Uterus (tissue), 2 donors: ENCODE measurements at regions not wholly inside any gene's neighbourhood (a gene's known extent, or its start where the extent isn't known, plus 50 kb on each side); places are given as distances from the start of the nearest gene placed in this dataset.

Source experiments
- POLR2A ChIP-seq, 2 donors: fragments of 450-650 bp; IDR thresholded peaks; one replicate each; pipeline ENCODE4 v1.6.1; 2016; ENCODE audit warnings: antibody characterized with exemption in 2 of 2, mild to moderate bottlenecking in 1 of 2, moderate library complexity in 1 of 2
- TF ChIP-seq, protein P1 (sequence below), 4 experiments: fragments of 200-600 bp in 2 of 4; fragments of 450-650 bp in 2 of 4; sonication (generic) in 2 of 4; IDR thresholded peaks; one replicate each; pipeline ENCODE4 v1.5.1; 2016 to 2019; ENCODE audit warnings: antibody characterized with exemption in 4 of 4, mild to moderate bottlenecking in 2 of 4, moderate library complexity in 1 of 4

DNA sequence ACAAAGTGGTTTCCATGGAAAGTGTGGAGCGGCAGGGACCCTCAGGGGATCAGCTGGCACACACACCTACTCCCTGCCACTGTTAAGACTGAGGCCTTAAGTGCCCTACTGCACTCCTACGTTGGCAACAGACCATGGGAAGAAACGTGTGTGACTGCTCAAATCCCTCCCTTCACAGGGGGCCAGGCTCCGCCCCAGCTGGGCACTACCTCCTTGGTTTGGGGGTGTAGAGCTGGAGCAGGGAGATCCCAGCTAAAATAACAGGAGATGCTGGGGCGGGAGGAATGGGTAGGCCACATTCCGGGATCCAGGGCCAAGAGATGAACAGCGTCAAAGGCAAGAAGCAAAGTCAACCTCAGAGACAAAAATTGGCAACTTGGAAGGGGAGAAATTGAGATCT is 231.0 kb downstream of the EN1 start:
- TF ChIP-seq, protein P1, sequence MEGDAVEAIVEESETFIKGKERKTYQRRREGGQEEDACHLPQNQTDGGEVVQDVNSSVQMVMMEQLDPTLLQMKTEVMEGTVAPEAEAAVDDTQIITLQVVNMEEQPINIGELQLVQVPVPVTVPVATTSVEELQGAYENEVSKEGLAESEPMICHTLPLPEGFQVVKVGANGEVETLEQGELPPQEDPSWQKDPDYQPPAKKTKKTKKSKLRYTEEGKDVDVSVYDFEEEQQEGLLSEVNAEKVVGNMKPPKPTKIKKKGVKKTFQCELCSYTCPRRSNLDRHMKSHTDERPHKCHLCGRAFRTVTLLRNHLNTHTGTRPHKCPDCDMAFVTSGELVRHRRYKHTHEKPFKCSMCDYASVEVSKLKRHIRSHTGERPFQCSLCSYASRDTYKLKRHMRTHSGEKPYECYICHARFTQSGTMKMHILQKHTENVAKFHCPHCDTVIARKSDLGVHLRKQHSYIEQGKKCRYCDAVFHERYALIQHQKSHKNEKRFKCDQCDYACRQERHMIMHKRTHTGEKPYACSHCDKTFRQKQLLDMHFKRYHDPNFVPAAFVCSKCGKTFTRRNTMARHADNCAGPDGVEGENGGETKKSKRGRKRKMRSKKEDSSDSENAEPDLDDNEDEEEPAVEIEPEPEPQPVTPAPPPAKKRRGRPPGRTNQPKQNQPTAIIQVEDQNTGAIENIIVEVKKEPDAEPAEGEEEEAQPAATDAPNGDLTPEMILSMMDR (IDR thresholded peaks at IDR 0.05): no peak
- TF ChIP-seq POLR2A (IDR thresholded peaks at IDR 0.05): no peak
